Suprapubic skin (tissue), 4 donors: ENCODE measurements at regions not wholly inside any gene's neighbourhood (a gene's known extent, or its start where the extent isn't known, plus 50 kb on each side); places are given as distances from the start of the nearest gene placed in this dataset.

Experiments used
- EP300 ChIP-seq: sonication (generic); formaldehyde crosslinking; IDR thresholded peaks from one replicate; pipeline ENCODE4 v1.6.1; 2017; ENCODE audit warnings: antibody characterized with exemption
- POLR2AphosphoS5 ChIP-seq, 3 donors: sonication (generic); formaldehyde crosslinking; IDR thresholded peaks; one replicate each; pipeline ENCODE4 v1.6.1; 2017; ENCODE audit warnings: antibody characterized with exemption in 3 of 3

DNA sequence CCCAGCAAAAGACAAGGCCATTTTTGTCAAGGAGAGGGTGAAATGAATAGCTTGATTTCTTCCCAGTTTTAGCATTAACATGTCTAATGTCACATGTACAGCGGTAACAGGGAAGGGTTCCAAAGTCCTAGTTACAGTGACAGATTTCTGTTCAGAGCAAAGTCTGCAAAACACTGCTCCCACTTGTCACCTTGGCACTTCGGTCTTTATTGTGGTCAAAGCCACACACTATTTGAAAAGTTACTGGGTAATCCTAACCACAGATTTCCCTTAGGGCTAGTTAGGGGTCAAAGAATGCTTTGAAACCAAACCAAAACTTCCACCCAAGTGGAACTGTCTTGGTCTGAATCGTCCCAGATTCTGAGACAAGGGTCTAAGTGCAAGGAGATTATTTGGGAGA lies 455.6 kb downstream of the HS3ST3B1 start:
- TF ChIP-seq EP300 (no peak), POLR2AphosphoS5 (IDR thresholded peaks at IDR 0.05) (no peak)
